Activated naive CD8-positive, alpha-beta T cell (primary cell): ENCODE measurements at regions not wholly inside any gene's neighbourhood (a gene's known extent, or its start where the extent isn't known, plus 50 kb on each side); places are given as distances from the start of the nearest gene placed in this dataset.

Experiments used
- H3K27ac Mint-ChIP-seq: one replicate; pipeline ENCODE4 v1.8.0; 2021; ENCODE audit warnings: mixed read lengths
- H3K27me3 Mint-ChIP-seq: one replicate; pipeline ENCODE4 v1.8.0; 2021; ENCODE audit warnings: mixed read lengths
- H3K36me3 Mint-ChIP-seq: one replicate; pipeline ENCODE4 v1.8.0; 2021; ENCODE audit warnings: mixed read lengths
- H3K4me1 Mint-ChIP-seq: one replicate; pipeline ENCODE4 v1.8.0; 2021; ENCODE audit warnings: low read depth, mixed read lengths
- H3K4me3 Mint-ChIP-seq: one replicate; pipeline ENCODE4 v1.8.0; 2021; ENCODE audit warnings: mild to moderate bottlenecking, mixed read lengths
- H3K9me3 Mint-ChIP-seq: one replicate; pipeline ENCODE4 v1.8.0; 2021; ENCODE audit warnings: low read depth, mixed read lengths

DNA sequence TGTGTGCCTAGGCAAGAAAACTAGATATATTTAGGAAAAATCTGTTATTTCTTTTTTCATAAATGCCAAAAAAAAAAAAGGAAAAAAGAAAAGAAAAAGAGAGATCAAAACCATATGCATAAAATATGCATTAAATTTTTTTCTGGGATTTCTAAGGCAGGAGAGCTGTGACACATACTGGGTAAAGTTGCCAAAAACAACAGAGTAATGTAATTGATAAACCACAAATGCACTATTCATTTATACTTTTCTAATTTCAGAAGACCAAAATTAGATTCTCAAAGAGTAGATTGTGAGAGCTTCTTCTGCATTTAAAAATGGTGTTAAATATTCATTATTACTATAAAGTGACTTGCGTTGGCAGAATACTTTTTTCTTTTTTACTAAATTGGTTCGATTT, 673.8 kb upstream of the MGAT4C start:
- Mint-ChIP-seq H3K27me3 (no peaks in the 10 kb centered on the region), H3K27ac (no peak overlapping the region), H3K4me1 (no peaks in the 10 kb centered on the region), H3K4me3 (no peak overlapping the region), H3K36me3 (no peaks in the 10 kb centered on the region), H3K9me3 (no peaks in the 10 kb centered on the region)

DNA sequence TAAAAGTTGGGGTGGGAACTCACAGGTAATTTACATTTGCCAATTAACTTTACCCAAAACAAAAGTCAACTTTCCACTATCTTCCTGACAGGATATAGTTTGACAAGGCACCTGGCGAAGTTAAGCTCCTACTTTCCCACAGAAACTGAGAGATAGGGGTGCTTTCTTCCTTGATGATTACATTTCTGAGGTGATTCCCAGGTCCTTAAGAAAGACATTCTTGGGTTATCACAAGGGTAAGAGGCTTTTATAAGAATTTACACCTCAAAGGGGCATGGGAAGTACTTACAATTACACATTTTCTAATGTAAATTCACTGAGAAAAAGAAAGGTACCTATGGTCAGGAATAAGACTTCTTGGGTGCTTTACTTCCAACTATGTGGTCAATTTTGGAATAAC, 660.9 kb upstream of the MGAT4C start:
- no peak overlapping the region for H3K4me3 Mint-ChIP-seq
- H3K9me3 Mint-ChIP-seq, result peaks cover 6% of the 10 kb centered on the region
- H3K27me3 Mint-ChIP-seq, result no peaks in the 10 kb centered on the region
- H3K27ac Mint-ChIP-seq, result no peak overlapping the region
- no peaks in the 10 kb centered on the region for H3K4me1 Mint-ChIP-seq
- H3K36me3 Mint-ChIP-seq, result no peaks in the 10 kb centered on the region

DNA sequence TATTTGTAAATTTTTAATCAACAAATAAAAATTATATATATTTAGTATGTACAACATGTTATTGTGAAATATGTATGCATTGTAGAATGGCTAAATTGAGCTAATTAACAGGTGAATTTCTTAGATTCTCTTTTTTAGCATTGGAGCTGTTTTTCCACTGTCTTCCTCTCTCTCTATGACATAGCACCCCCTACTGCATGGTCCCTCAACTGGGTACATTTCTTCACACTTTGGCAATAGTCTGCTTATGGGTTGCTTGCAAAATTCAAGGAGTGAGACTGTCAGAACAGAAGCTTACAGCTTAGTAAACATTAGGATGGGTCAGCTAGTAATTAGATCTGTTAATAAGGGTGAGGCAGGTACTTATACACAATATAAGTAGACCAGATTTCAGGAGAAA, 658.5 kb upstream of the MGAT4C start:
- Mint-ChIP-seq H3K9me3 (peaks cover 9% of the 10 kb centered on the region), H3K27me3 (no peaks in the 10 kb centered on the region), H3K36me3 (no peaks in the 10 kb centered on the region), H3K27ac (no peak overlapping the region), H3K4me1 (no peaks in the 10 kb centered on the region), H3K4me3 (no peak overlapping the region)

DNA sequence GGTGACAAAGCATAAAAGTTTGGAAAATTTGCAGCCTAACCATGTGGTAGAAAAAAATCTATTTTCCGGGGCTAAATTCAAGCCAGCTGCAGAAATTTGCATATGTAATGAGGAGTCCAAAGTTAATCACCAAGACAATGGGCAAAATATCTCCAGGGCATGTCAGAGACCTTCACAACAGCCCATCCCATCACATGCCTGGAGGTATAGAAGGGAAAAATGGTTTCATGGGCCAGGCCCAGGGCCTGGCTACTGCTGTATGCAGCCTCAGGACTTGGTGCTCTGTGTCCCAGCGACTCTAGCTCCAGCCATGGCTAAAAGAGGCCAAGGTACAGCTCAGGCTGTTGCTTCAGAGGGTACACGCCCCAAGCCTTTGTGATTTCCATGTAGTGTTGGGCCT, 655.8 kb upstream of the MGAT4C start:
- Mint-ChIP-seq H3K27me3 (no peaks in the 10 kb centered on the region), H3K27ac (no peak overlapping the region), H3K9me3 (peaks cover 9% of the 10 kb centered on the region), H3K36me3 (no peaks in the 10 kb centered on the region), H3K4me3 (no peak overlapping the region), H3K4me1 (no peaks in the 10 kb centered on the region)

- peaks cover 6% of the 10 kb centered on the region for H3K9me3 Mint-ChIP-seq
- no peaks in the 10 kb centered on the region for H3K27me3 Mint-ChIP-seq
- H3K36me3 Mint-ChIP-seq, result no peaks in the 10 kb centered on the region
- no peak overlapping the region for H3K4me3 Mint-ChIP-seq
- H3K27ac Mint-ChIP-seq, result no peak overlapping the region
- H3K4me1 Mint-ChIP-seq, result no peaks in the 10 kb centered on the region
These were observed 647.0 kb upstream of the MGAT4C start for GRCh38 chr12:86903159-86903558.

DNA sequence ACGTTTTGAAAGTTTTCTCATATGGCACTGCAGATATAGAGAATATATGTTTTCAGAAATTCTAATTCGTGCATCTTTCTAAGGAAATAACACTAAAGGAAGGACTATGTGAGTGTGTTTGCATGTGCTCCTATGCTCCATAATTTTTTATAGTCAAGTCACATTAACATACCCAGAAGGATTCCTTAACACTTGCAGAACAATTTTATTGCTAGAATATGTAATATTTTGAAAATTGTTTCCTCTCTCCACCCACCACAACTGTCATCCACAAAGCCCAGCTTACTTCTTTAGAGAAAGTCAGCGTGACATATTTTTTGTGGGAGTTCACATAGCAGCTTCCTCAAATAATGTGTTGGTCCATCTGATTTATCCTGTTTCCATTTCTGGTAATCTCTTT, 604.6 kb upstream of the MGAT4C start:
- Mint-ChIP-seq H3K4me1 (no peaks in the 10 kb centered on the region), H3K27ac (no peak overlapping the region), H3K36me3 (no peaks in the 10 kb centered on the region), H3K27me3 (no peaks in the 10 kb centered on the region), H3K4me3 (no peak overlapping the region), H3K9me3 (peaks cover 11% of the 10 kb centered on the region)

DNA sequence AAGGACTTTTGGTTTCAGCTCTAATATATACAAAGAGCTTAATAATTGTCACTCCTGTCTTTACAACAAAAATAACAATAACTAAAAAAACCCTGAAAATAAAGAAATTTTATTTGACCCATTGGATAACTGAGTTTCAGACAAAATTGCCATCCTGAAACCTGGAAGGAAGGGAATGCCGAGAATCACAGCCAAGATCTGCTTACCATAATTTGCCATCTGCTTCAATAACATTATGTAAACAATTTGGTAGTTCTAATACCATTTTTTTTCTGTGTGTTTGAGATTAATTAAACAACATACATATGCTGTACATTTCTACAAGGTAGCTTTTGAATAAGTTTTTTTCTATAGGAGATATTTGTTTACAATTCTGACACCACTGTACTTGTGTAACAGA, 596.3 kb upstream of the MGAT4C start:
- H3K4me1 Mint-ChIP-seq, result no peaks in the 10 kb centered on the region
- no peak overlapping the region for H3K27ac Mint-ChIP-seq
- H3K9me3 Mint-ChIP-seq, result no peaks in the 10 kb centered on the region
- no peaks in the 10 kb centered on the region for H3K27me3 Mint-ChIP-seq
- no peaks in the 10 kb centered on the region for H3K36me3 Mint-ChIP-seq
- H3K4me3 Mint-ChIP-seq, result no peak overlapping the region

GRCh38 chr12:86838711-86839110, 582.5 kb upstream of the MGAT4C start:
- no peak overlapping the region for H3K4me3 Mint-ChIP-seq
- H3K36me3 Mint-ChIP-seq, result no peaks in the 10 kb centered on the region
- H3K27me3 Mint-ChIP-seq, result no peaks in the 10 kb centered on the region
- H3K4me1 Mint-ChIP-seq, result no peaks in the 10 kb centered on the region
- peaks cover 8% of the 10 kb centered on the region for H3K9me3 Mint-ChIP-seq
- H3K27ac Mint-ChIP-seq, result no peak overlapping the region

DNA sequence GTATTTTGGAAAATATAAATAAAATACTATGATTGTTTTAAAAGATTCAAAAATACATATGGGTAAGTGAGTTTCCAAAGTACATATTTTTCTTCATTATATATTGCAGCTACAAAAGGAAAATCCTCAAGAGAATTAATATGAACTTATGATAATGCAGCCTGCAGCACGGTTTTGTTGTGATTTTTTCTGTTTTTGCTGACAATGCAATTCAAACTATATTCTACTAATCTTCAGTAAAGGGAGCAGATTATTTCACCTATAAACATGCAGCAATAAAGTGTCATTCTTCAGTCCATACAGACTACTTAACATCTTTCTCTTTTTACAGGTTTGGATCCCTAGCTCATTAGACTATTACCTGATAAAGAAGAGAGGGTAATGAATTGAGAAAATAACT, 582.1 kb upstream of the MGAT4C start:
- Mint-ChIP-seq H3K27me3 (no peaks in the 10 kb centered on the region), H3K36me3 (no peaks in the 10 kb centered on the region), H3K27ac (no peak overlapping the region), H3K4me1 (no peaks in the 10 kb centered on the region), H3K9me3 (peaks cover 8% of the 10 kb centered on the region), H3K4me3 (no peak overlapping the region)

- Mint-ChIP-seq H3K36me3 (no peaks in the 10 kb centered on the region), H3K27me3 (no peaks in the 10 kb centered on the region), H3K4me3 (no peak overlapping the region), H3K9me3 (peaks cover 8% of the 10 kb centered on the region), H3K27ac (no peak overlapping the region), H3K4me1 (no peaks in the 10 kb centered on the region)
These were observed 581.1 kb upstream of the MGAT4C start for GRCh38 chr12:86837246-86837645.

DNA sequence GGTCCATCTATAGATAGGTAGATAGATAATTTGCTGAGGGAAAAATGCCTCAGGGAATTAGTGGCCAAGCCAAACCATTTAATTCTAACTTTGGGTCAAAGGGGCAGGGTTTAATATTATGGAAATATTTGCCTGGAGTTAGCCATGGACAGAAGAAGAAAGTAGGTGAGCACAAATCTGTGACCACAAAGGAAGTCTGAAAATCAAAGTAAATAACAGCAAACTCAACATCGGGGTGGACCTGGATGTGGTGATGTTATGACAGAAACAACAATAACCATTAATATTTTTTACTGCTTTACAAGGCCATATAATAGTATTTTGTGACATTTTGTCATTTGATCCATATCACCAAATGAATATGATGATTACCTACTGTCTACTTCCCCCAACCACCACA, 578.0 kb upstream of the MGAT4C start:
- Mint-ChIP-seq H3K9me3 (peaks cover 4% of the 10 kb centered on the region), H3K36me3 (no peaks in the 10 kb centered on the region), H3K4me1 (no peaks in the 10 kb centered on the region), H3K27me3 (no peaks in the 10 kb centered on the region), H3K27ac (no peak overlapping the region), H3K4me3 (no peak overlapping the region)

- Mint-ChIP-seq H3K27ac (no peak overlapping the region), H3K27me3 (no peaks in the 10 kb centered on the region), H3K36me3 (no peaks in the 10 kb centered on the region), H3K9me3 (peaks cover 8% of the 10 kb centered on the region), H3K4me3 (no peak overlapping the region), H3K4me1 (no peaks in the 10 kb centered on the region)
These were observed 571.2 kb upstream of the MGAT4C start for GRCh38 chr12:86827409-86827808.

GRCh38 chr12:86826051-86826450, 569.9 kb upstream of the MGAT4C start:
- peaks cover 8% of the 10 kb centered on the region for H3K9me3 Mint-ChIP-seq
- no peak overlapping the region for H3K27ac Mint-ChIP-seq
- no peaks in the 10 kb centered on the region for H3K27me3 Mint-ChIP-seq
- H3K36me3 Mint-ChIP-seq, result no peaks in the 10 kb centered on the region
- H3K4me1 Mint-ChIP-seq, result no peaks in the 10 kb centered on the region
- H3K4me3 Mint-ChIP-seq, result no peak overlapping the region

DNA sequence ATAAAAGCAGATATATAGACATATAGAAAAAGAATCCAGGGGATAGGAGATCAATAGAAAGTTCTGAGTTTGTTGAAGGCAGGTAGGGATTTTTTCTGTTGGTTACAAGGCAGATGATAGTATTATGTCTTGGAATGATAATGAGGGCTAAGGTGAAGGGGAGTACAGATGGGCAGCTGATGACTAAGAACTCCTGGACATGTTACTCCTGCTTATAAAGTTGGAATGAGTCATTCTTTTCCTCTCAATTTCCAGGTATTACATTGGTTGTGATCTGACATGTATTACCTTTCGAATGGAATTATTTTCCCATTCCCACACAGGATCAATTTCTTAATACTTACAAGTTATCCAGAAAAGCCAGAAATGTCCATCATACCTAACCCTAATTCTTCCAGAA, 545.2 kb upstream of the MGAT4C start:
- Mint-ChIP-seq H3K27ac (no peak overlapping the region), H3K4me3 (no peak overlapping the region), H3K36me3 (no peaks in the 10 kb centered on the region), H3K4me1 (no peaks in the 10 kb centered on the region), H3K27me3 (no peaks in the 10 kb centered on the region), H3K9me3 (peaks cover 19% of the 10 kb centered on the region)

GRCh38 chr12:86799616-86800015, 543.4 kb upstream of the MGAT4C start:
- Mint-ChIP-seq H3K4me3 (no peak overlapping the region), H3K27me3 (no peaks in the 10 kb centered on the region), H3K4me1 (no peaks in the 10 kb centered on the region), H3K9me3 (peaks cover 14% of the 10 kb centered on the region), H3K27ac (no peak overlapping the region), H3K36me3 (no peaks in the 10 kb centered on the region)

DNA sequence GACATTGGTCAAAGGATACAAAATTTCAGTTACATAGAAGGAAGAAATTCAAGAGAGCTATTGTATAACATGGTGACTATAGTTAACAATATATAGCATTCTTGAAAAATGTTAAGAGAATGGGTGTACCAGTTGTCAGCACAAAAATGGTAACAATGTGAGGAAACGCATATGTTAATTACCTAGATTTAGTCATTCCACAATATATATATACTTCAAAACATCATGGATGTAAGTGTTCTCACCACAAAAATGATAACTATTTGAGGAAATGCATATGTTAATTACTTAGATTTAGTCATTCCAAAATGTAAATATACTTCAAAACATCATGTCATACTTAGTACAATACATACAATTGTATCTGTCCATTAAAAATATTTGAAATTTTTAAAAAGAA, 540.4 kb upstream of the MGAT4C start:
- no peak overlapping the region for H3K4me3 Mint-ChIP-seq
- H3K4me1 Mint-ChIP-seq, result no peaks in the 10 kb centered on the region
- H3K36me3 Mint-ChIP-seq, result no peaks in the 10 kb centered on the region
- H3K27me3 Mint-ChIP-seq, result no peaks in the 10 kb centered on the region
- no peak overlapping the region for H3K27ac Mint-ChIP-seq
- H3K9me3 Mint-ChIP-seq, result peaks cover 14% of the 10 kb centered on the region

DNA sequence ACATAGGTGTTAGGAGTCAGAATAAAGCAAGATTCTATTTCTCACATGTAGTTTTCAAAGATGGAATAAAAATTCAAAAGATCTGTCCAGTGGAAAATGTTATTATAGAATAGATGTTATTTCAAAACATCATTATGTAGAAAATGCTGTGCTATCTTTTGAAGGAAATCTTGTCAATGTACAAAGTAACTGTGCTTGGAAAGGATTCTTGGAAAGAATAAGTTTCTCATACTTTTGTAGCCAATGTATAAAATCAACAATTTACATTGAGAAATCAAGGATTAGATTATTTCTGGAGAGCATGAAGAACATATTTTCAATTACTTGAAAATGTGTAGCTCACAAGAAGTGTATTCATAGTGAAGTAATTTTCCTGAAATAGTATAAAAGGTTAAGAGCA, 532.5 kb upstream of the MGAT4C start:
- H3K9me3 Mint-ChIP-seq, result peaks cover 4% of the 10 kb centered on the region

More for the DNA sequence above, 532.5 kb upstream of the MGAT4C start:
- H3K27me3 Mint-ChIP-seq, result no peaks in the 10 kb centered on the region
- H3K4me3 Mint-ChIP-seq, result no peak overlapping the region
- H3K27ac Mint-ChIP-seq, result no peak overlapping the region
- no peaks in the 10 kb centered on the region for H3K36me3 Mint-ChIP-seq
- no peaks in the 10 kb centered on the region for H3K4me1 Mint-ChIP-seq
